Skeletal muscle cell (primary cell): ENCODE measurements at regions not wholly inside any gene's neighbourhood (a gene's known extent, or its start where the extent isn't known, plus 50 kb on each side); places are given as distances from the start of the nearest gene placed in this dataset.
"Not testable (repeated sequence)": the region's sequence is repeated elsewhere in the genome, so short reads cannot be mapped to it uniquely, and the experiment has no call there.

Experiments used
- DNase-seq: peaks from one replicate; pipeline ENCODE4 v3.0.0-alpha.2; 2010; ENCODE audit warnings: low read depth
- H3K4me3 ChIP-seq: 2 replicates; pipeline ENCODE4 v1.5.1; 2011; ENCODE audit warnings: low read depth, mild to moderate bottlenecking, control low read depth, low read length, moderate library complexity

- no peak overlapping the region for H3K4me3 ChIP-seq
- no peak for DNase-seq
Measured at GRCh38 chr4:174402470-174403176, 118.9 kb downstream of the CEP44 start.

GRCh38 chr4:174401471-174402130 is 117.9 kb downstream of the CEP44 start:
- no peak overlapping the region for H3K4me3 ChIP-seq
- no peak for DNase-seq

- not testable (repeated sequence) for H3K4me3 ChIP-seq, DNase-seq
Measured at GRCh38 chr4:174400603-174401302, 117.0 kb downstream of the CEP44 start.

- DNase-seq: peak; percentile 82
- no peak overlapping the region for H3K4me3 ChIP-seq
Measured at GRCh38 chr4:174398728-174399127, 115.0 kb downstream of the CEP44 start.

GRCh38 chr4:174397366-174398155 is 113.8 kb downstream of the CEP44 start:
- H3K4me3 ChIP-seq: no peak overlapping the region
- no peak for DNase-seq

- DNase-seq: no peak
Measured at GRCh38 chr4:174396599-174397110, 112.9 kb downstream of the CEP44 start.

GRCh38 chr4:174394915-174395314 is 111.2 kb downstream of the CEP44 start:
- H3K4me3 ChIP-seq: no peak overlapping the region
- peak; percentile 36 for DNase-seq

More at GRCh38 chr4:174396599-174397110, 112.9 kb downstream of the CEP44 start:
- no peak overlapping the region for H3K4me3 ChIP-seq

- H3K4me3 ChIP-seq: no peak overlapping the region
- no peak for DNase-seq
Measured at GRCh38 chr4:174389439-174389838, 105.7 kb downstream of the CEP44 start.

GRCh38 chr4:174388461-174389145 is 104.9 kb downstream of the CEP44 start:
- no peak overlapping the region for H3K4me3 ChIP-seq
- no peak for DNase-seq

- DNase-seq: no peak
- H3K4me3 ChIP-seq: no peak overlapping the region
Measured at GRCh38 chr4:174387721-174388120, 104.0 kb downstream of the CEP44 start.

GRCh38 chr4:174387143-174387542 is 103.4 kb downstream of the CEP44 start:
- DNase-seq: no peak
- no peak overlapping the region for H3K4me3 ChIP-seq

- H3K4me3 ChIP-seq: no peak overlapping the region
- no peak for DNase-seq
Measured at GRCh38 chr4:174383783-174384182, 100.1 kb downstream of the CEP44 start.

- DNase-seq, H3K4me3 ChIP-seq: not testable (repeated sequence)
Measured at GRCh38 chr4:174382938-174383605, 99.4 kb downstream of the CEP44 start.
